Calu3 (cell line): ENCODE measurements at regions not wholly inside any gene's neighbourhood (a gene's known extent, or its start where the extent isn't known, plus 50 kb on each side); places are given as distances from the start of the nearest gene placed in this dataset.
A peak's percentile ranks its signal among the peaks of the same experiment; 100 is the strongest.

Source experiments
- BruUV-seq: library from RNA; stranded (reverse); fragments of 400-500 nt; replicated peaks from 2 replicates; lab custom pipeline; 2021; lab: Mats Ljungman, UMichigan
- CTCF ChIA-PET: fragments of 300-600 bp; sonication (Branson Sonifier 250); formaldehyde crosslinking; loops from one replicate; lab custom pipeline; 2022; ENCODE audit warnings: antibody characterized with exemption; lab: Charles Lee
- DNase-seq: peaks from one replicate; pipeline ENCODE4 v3.0.0; 2022
- H3K27ac Mint-ChIP-seq: one replicate; pipeline ENCODE4 v1.8.0; 2022; ENCODE audit warnings: mixed read lengths; ENCODE audit not compliant: unreplicated experiment
- H3K27me3 Mint-ChIP-seq: one replicate; pipeline ENCODE4 v1.8.0; 2022; ENCODE audit warnings: mixed read lengths; ENCODE audit not compliant: unreplicated experiment
- H3K36me3 Mint-ChIP-seq: one replicate; pipeline ENCODE4 v1.8.0; 2022; ENCODE audit warnings: mild to moderate bottlenecking, moderate library complexity, mixed read lengths; ENCODE audit not compliant: insufficient read depth, unreplicated experiment
- H3K4me1 Mint-ChIP-seq: one replicate; pipeline ENCODE4 v1.8.0; 2022; ENCODE audit warnings: mild to moderate bottlenecking, low read depth, mixed read lengths; ENCODE audit not compliant: unreplicated experiment
- H3K4me3 Mint-ChIP-seq: one replicate; pipeline ENCODE4 v1.8.0; 2022; ENCODE audit warnings: mild to moderate bottlenecking, low read depth, moderate library complexity, mixed read lengths; ENCODE audit not compliant: unreplicated experiment
- H3K9me3 Mint-ChIP-seq: one replicate; pipeline ENCODE4 v1.8.0; 2022; ENCODE audit warnings: low read depth, mixed read lengths; ENCODE audit not compliant: unreplicated experiment
- CTCF ChIP-seq: fragments of 200-600 bp; IDR thresholded peaks from one replicate; pipeline ENCODE4 v1.8.0; 2022; ENCODE audit warnings: antibody characterized with exemption; ENCODE audit not compliant: unreplicated experiment
- intact Hi-C: fragments of 100-400 bp; cut with micrococcal nuclease; formaldehyde crosslinking; loops from one replicate; pipeline ENCODE4 v1.10.0; 2022; ENCODE audit not compliant: unreplicated experiment

- BruUV-seq = no TSS peak
- CTCF ChIA-PET = no interaction called here
- H3K27ac Mint-ChIP-seq = no peak overlapping the region
- TF ChIP-seq CTCF = no peak
- no peaks in the 10 kb centered on the region for H3K9me3 Mint-ChIP-seq
- no peaks in the 10 kb centered on the region for H3K36me3 Mint-ChIP-seq
- H3K4me3 Mint-ChIP-seq = no peak overlapping the region
- DNase-seq = no peak
- H3K4me1 Mint-ChIP-seq = peaks cover 5% of the 10 kb centered on the region
- no peaks in the 10 kb centered on the region for H3K27me3 Mint-ChIP-seq
- intact Hi-C loops = no loop called here
These were observed 156.8 kb downstream of the SNAPC1 start for GRCh38 chr14:61918998-61919397.

- no TSS peak for BruUV-seq
- Mint-ChIP-seq H3K27ac (no peak overlapping the region), H3K9me3 (no peaks in the 10 kb centered on the region), H3K4me1 (peaks cover 31% of the 10 kb centered on the region), H3K36me3 (peaks cover 9% of the 10 kb centered on the region), H3K27me3 (no peaks in the 10 kb centered on the region), H3K4me3 (no peak overlapping the region)
- CTCF ChIA-PET = interaction anchor here (0.9 to 1.0 kb wide), 3 partner anchors 63 to 203 kb away, joined by 3 to 4 read pairs (median 4); no protein-coding TSS in a partner anchor
- intact Hi-C loops = loop anchor here (10.0 kb wide), 1 partner anchor 111 kb away; no protein-coding TSS in a partner anchor
- no peak for TF ChIP-seq CTCF
- no peak for DNase-seq
These were observed 161.1 kb downstream of the SNAPC1 start for GRCh38 chr14:61923348-61923747.

- Mint-ChIP-seq H3K27me3 (no peaks in the 10 kb centered on the region), H3K36me3 (peaks cover 9% of the 10 kb centered on the region), H3K4me3 (no peak overlapping the region), H3K27ac (no peak overlapping the region), H3K4me1 (peaks cover 44% of the 10 kb centered on the region), H3K9me3 (no peaks in the 10 kb centered on the region)
- no peak for TF ChIP-seq CTCF
- DNase-seq = peak; percentile 49
- CTCF ChIA-PET = interaction anchor here (1.2 to 1.6 kb wide), 3 partner anchors 40 to 202 kb away, joined by 5 to 56 read pairs (median 13); no protein-coding TSS in a partner anchor
- intact Hi-C loops = loop anchor here (1.0 to 10.0 kb wide), 3 partner anchors 67 to 202 kb away; no protein-coding TSS in a partner anchor
- no TSS peak for BruUV-seq
These were observed 162.8 kb downstream of the SNAPC1 start for GRCh38 chr14:61925043-61925442.

- CTCF ChIA-PET = interaction anchor here (1.2 to 3.6 kb wide), 4 partner anchors 40 to 201 kb away, joined by 5 to 56 read pairs (median 18); no protein-coding TSS in a partner anchor
- TF ChIP-seq CTCF = no peak
- H3K4me3 Mint-ChIP-seq = no peak overlapping the region
- H3K4me1 Mint-ChIP-seq = peaks cover 52% of the 10 kb centered on the region
- H3K9me3 Mint-ChIP-seq = no peaks in the 10 kb centered on the region
- no peaks in the 10 kb centered on the region for H3K27me3 Mint-ChIP-seq
- intact Hi-C loops = loop anchor here (1.0 to 10.0 kb wide), 3 partner anchors 66 to 201 kb away; no protein-coding TSS in a partner anchor
- no peak overlapping the region for H3K27ac Mint-ChIP-seq
- BruUV-seq = no TSS peak
- no peak for DNase-seq
- peaks cover 9% of the 10 kb centered on the region for H3K36me3 Mint-ChIP-seq
These were observed 163.7 kb downstream of the SNAPC1 start for GRCh38 chr14:61925732-61926435.
